GM12875 (cell line): ENCODE measurements at regions not wholly inside any gene's neighbourhood (a gene's known extent, or its start where the extent isn't known, plus 50 kb on each side); places are given as distances from the start of the nearest gene placed in this dataset.

Source experiments
- H3K4me3 ChIP-seq: one replicate; pipeline ENCODE4 v1.5.1; 2011; ENCODE audit warnings: low read depth, low read length, control low read depth
- TF ChIP-seq, protein P1 (sequence below): IDR thresholded peaks from 2 replicates; pipeline ENCODE4 v1.5.1; 2011; ENCODE audit warnings: low read depth, mild to moderate bottlenecking, control low read depth, inconsistent platforms, low read length, moderate library complexity, borderline replicate concordance; ENCODE audit not compliant: insufficient read depth

GRCh38 chr6:153644000-153644399 lies 395.0 kb upstream of the OPRM1 start:
- H3K4me3 ChIP-seq, result no peak overlapping the region
- TF ChIP-seq, protein P1, sequence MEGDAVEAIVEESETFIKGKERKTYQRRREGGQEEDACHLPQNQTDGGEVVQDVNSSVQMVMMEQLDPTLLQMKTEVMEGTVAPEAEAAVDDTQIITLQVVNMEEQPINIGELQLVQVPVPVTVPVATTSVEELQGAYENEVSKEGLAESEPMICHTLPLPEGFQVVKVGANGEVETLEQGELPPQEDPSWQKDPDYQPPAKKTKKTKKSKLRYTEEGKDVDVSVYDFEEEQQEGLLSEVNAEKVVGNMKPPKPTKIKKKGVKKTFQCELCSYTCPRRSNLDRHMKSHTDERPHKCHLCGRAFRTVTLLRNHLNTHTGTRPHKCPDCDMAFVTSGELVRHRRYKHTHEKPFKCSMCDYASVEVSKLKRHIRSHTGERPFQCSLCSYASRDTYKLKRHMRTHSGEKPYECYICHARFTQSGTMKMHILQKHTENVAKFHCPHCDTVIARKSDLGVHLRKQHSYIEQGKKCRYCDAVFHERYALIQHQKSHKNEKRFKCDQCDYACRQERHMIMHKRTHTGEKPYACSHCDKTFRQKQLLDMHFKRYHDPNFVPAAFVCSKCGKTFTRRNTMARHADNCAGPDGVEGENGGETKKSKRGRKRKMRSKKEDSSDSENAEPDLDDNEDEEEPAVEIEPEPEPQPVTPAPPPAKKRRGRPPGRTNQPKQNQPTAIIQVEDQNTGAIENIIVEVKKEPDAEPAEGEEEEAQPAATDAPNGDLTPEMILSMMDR, result no peak

DNA sequence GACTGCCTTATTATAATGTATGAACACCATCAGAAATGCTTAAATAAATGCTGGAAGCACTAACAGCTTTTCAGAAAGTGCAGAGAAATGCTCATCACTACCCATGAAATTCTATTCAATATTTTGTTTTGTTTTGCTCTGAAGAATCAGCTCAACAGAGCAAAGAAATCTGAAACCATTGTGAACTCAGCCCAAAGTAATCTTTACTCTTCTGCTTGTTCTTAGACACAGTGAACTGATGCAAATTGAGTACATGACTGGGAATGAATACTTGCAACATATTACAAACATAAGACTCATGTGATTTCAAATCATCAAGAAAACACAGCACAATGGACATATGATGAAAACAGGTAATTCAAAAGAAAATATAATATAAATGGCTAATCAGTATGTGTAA lies 404.6 kb upstream of the OPRM1 start:
- TF ChIP-seq, protein P1, result no peak
- no peak overlapping the region for H3K4me3 ChIP-seq

GRCh38 chr6:153625089-153625488 lies 414.0 kb upstream of the OPRM1 start:
- TF ChIP-seq, protein P1, result no peak
- no peak overlapping the region for H3K4me3 ChIP-seq

- TF ChIP-seq, protein P1, result no peak
- no peak overlapping the region for H3K4me3 ChIP-seq
Measured at GRCh38 chr6:153624528-153624927, 414.5 kb upstream of the OPRM1 start.

DNA sequence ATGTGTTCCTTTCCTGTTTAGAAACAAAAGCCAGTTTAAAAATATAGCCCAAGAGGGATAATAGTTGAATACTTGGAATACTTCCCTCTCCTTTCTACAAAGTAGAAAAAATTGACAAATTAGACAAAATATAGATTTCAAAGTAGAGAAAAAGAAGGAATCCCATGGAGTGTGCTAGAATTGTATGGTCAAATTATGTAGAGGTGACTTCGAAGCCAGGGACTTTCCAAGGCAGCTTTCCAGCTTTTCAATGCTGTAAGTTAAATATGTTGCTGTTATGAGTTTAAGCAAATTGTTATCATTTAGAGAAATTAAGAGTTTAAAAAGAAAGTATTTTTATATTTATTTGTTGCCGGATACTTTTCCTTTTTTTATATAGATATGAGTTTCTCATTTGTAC lies 415.5 kb upstream of the OPRM1 start:
- no peak overlapping the region for H3K4me3 ChIP-seq

GRCh38 chr6:153621491-153621890 lies 417.5 kb upstream of the OPRM1 start:
- TF ChIP-seq, protein P1, result no peak
- no peak overlapping the region for H3K4me3 ChIP-seq

More for the DNA sequence above, 415.5 kb upstream of the OPRM1 start:
- TF ChIP-seq, protein P1, result no peak

DNA sequence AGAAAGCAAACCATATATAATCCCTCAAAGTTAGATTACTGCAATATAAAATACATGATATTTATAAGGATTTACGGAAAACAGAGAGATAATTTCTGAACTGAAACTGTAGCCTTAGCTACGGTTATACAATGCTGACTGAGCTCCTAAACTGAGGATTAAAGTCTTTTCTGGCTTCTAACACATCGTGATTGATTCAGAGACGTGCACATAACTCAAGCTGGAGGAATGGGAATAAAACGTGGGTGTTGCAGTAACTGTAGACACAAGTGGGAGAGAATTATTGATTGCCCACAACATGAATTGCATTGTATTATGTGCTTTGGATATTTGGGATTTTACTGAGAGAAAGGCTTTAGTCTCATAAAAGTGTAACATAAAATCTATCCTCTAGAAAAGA lies 418.0 kb upstream of the OPRM1 start:
- TF ChIP-seq, protein P1, result no peak
- H3K4me3 ChIP-seq, result no peak overlapping the region
